ENCODE measurements at regions not wholly inside any gene's neighbourhood (a gene's known extent, or its start where the extent isn't known, plus 50 kb on each side); places are given as distances from the start of the nearest gene placed in this dataset.

DNA sequence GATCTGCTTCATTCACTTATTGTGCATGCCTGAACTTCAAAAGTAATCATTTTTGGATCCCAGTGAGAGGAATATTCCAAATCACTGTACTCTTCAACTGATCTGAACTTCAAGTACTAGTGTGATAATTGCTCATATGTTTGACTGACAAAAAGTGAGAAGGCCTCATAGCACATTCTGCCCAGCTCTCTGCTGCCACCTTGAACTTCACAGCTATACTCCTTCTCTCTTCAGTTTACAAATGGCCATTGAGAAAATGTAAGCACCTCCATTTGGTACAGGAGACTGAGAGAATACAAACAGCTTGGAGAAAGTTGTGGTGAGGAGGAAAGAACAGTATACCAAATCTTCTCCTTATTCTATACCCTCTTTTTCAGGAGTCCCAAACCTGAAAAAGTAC lies 946.0 kb upstream of the CHAC2 start:
- Histone ChIP-seq H3K27ac (no peak overlapping the region), H2AFZ (no peak overlapping the region), H3K79me2 (no peaks in the 10 kb centered on the region), H4K20me1 (ENCODE audit: insufficient read depth, poor library complexity, severe bottlenecking) (no peaks in the 10 kb centered on the region), H3K9me3 (ENCODE audit: low read depth) (no peaks in the 10 kb centered on the region), H3K9me2 (replicated peaks; ENCODE audit: insufficient read depth) (no peaks in the 10 kb centered on the region), H3K36me3 (replicated peaks; ENCODE audit: insufficient read depth, low read depth) (no peaks in the 10 kb centered on the region), H3K27me3 (no peaks in the 10 kb centered on the region), H3K4me3 (no peak overlapping the region), H3K4me1 (ENCODE audit: insufficient read depth) (no peaks in the 10 kb centered on the region), H3K4me2 (no peak overlapping the region)
- DNase-seq (ENCODE audit: low spot score) = peak; percentile 23
- TF ChIP-seq EZH2 (IDR thresholded peaks at IDR 0.05; ENCODE audit: borderline replicate concordance) (no peak), EZH2phosphoT487 (IDR thresholded peaks at IDR 0.05; ENCODE audit: low read depth, severe bottlenecking, unreplicated experiment) (no peak)
- TF ChIP-seq, protein P1, sequence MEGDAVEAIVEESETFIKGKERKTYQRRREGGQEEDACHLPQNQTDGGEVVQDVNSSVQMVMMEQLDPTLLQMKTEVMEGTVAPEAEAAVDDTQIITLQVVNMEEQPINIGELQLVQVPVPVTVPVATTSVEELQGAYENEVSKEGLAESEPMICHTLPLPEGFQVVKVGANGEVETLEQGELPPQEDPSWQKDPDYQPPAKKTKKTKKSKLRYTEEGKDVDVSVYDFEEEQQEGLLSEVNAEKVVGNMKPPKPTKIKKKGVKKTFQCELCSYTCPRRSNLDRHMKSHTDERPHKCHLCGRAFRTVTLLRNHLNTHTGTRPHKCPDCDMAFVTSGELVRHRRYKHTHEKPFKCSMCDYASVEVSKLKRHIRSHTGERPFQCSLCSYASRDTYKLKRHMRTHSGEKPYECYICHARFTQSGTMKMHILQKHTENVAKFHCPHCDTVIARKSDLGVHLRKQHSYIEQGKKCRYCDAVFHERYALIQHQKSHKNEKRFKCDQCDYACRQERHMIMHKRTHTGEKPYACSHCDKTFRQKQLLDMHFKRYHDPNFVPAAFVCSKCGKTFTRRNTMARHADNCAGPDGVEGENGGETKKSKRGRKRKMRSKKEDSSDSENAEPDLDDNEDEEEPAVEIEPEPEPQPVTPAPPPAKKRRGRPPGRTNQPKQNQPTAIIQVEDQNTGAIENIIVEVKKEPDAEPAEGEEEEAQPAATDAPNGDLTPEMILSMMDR (IDR thresholded peaks at IDR 0.05; ENCODE audit: poor library complexity) = peak; percentile 29

DNA sequence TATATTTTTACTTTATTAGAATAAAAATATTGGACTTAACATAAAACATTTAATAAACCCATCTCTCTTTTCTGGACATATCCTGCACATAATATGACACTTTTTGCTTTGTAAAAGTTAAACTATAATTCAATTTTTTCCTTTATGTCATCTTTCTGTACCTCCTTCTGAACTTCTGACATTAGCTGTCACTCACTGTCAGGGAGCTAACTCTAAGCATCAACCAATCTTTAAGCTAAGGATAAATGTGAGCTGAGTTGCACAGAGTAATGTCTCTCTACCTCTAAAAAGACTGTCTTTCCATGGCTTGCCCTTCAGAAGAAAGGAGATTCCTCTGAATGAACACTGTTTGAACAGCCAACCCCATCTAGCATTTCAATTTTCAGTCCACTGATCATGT lies 948.6 kb upstream of the CHAC2 start:
- no peak for TF ChIP-seq EZH2phosphoT487 (IDR thresholded peaks at IDR 0.05; ENCODE audit: low read depth, severe bottlenecking, unreplicated experiment)
- no peak for TF ChIP-seq EZH2 (IDR thresholded peaks at IDR 0.05; ENCODE audit: borderline replicate concordance)
- TF ChIP-seq, protein P1 (IDR thresholded peaks at IDR 0.05; ENCODE audit: poor library complexity) = no peak
- Histone ChIP-seq H3K27ac (no peak overlapping the region), H3K36me3 (replicated peaks; ENCODE audit: insufficient read depth, low read depth) (no peaks in the 10 kb centered on the region), H3K4me1 (ENCODE audit: insufficient read depth) (no peaks in the 10 kb centered on the region), H4K20me1 (ENCODE audit: insufficient read depth, poor library complexity, severe bottlenecking) (no peaks in the 10 kb centered on the region), H2AFZ (no peak overlapping the region), H3K4me3 (no peak overlapping the region), H3K9me2 (replicated peaks; ENCODE audit: insufficient read depth) (no peaks in the 10 kb centered on the region), H3K9me3 (ENCODE audit: low read depth) (no peaks in the 10 kb centered on the region), H3K79me2 (no peaks in the 10 kb centered on the region), H3K4me2 (no peak overlapping the region), H3K27me3 (no peaks in the 10 kb centered on the region)
- no peak for DNase-seq (ENCODE audit: low spot score)

DNA sequence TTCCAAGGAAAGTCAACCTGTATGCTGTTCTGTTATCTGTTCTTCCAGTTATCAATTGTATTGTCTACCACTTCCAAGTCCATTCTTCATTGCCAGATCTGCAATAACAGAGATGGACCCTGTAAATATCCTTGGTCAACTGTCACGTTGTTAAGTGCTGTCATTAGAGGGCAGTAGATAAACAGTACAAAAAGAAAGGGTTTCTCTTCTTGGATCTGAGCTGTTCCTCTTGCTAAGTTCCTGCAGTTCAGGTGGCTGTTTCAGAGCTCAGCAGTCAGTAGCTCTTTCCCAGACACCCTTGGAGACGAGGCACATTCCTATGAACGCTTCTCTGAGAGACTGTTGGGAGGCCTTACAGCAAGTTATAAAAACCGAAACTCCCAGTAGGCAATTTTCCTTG lies 957.1 kb upstream of the CHAC2 start:
- Histone ChIP-seq H3K27me3 (no peaks in the 10 kb centered on the region), H3K4me3 (no peak overlapping the region), H3K9me2 (replicated peaks; ENCODE audit: insufficient read depth) (no peaks in the 10 kb centered on the region), H3K79me2 (no peaks in the 10 kb centered on the region), H2AFZ (no peak overlapping the region), H3K9me3 (ENCODE audit: low read depth) (no peaks in the 10 kb centered on the region), H3K27ac (no peak overlapping the region), H3K4me2 (no peak overlapping the region), H4K20me1 (ENCODE audit: insufficient read depth, poor library complexity, severe bottlenecking) (no peaks in the 10 kb centered on the region), H3K4me1 (ENCODE audit: insufficient read depth) (no peaks in the 10 kb centered on the region), H3K36me3 (replicated peaks; ENCODE audit: insufficient read depth, low read depth) (no peaks in the 10 kb centered on the region)
- no peak for TF ChIP-seq EZH2 (IDR thresholded peaks at IDR 0.05; ENCODE audit: borderline replicate concordance)
- TF ChIP-seq, protein P1 (IDR thresholded peaks at IDR 0.05; ENCODE audit: poor library complexity) = peak; percentile 45
- WGBS (ENCODE audit: low lambda C conversion rate, missing lambda C conversion rate) = 30% methylated on average over 4 of the region's 4 CpGs
- DNase-seq (ENCODE audit: low spot score) = peak; percentile 31

DNA sequence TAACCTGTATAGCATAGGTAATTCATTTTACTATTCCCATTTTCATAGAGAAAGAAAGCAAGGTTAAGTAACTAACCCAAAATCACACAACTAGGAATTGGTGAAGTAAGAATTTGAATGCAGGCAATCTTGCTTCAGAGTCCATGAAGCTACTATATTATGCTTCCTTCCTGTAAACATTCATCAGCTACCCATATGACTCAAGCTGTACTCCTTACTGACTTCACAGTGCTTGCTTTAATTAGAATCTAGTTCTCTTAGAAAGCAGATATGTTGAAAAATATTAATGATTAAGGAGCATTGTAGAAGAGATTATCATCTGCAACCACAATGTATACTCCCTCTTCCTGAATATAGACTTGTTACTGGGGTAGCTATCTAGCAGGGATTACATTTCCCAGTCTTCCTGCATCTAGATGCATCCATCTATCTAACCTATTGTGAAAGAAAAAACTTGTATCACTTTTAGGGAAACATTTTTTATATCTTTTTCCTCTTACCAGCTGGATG lies 961.6 kb upstream of the CHAC2 start:
- H3K4me1 ChIP-seq (ENCODE audit: insufficient read depth) = no peaks in the 10 kb centered on the region
- H3K36me3 ChIP-seq (replicated peaks; ENCODE audit: insufficient read depth, low read depth) = peaks cover 3% of the 10 kb centered on the region
- H4K20me1 ChIP-seq (ENCODE audit: insufficient read depth, poor library complexity, severe bottlenecking) = no peaks in the 10 kb centered on the region
- no peak overlapping the region for H3K27ac ChIP-seq
- no peak overlapping the region for H3K4me3 ChIP-seq
- H3K27me3 ChIP-seq = no peaks in the 10 kb centered on the region
- DNase-seq (ENCODE audit: low spot score) = no peak
- TF ChIP-seq EZH2phosphoT487 (IDR thresholded peaks at IDR 0.05; ENCODE audit: low read depth, severe bottlenecking, unreplicated experiment) (no peak), EZH2 (IDR thresholded peaks at IDR 0.05; ENCODE audit: borderline replicate concordance) (no peak)
- TF ChIP-seq, protein P1 (IDR thresholded peaks at IDR 0.05; ENCODE audit: poor library complexity) = no peak
- H3K9me3 ChIP-seq (ENCODE audit: low read depth) = no peaks in the 10 kb centered on the region
- H2AFZ ChIP-seq = no peak overlapping the region
- no peaks in the 10 kb centered on the region for H3K9me2 ChIP-seq (replicated peaks; ENCODE audit: insufficient read depth)
- H3K79me2 ChIP-seq = no peaks in the 10 kb centered on the region
- no peak overlapping the region for H3K4me2 ChIP-seq
